Transverse colon (tissue), 3 donors: ENCODE measurements at regions not wholly inside any gene's neighbourhood (a gene's known extent, or its start where the extent isn't known, plus 50 kb on each side); places are given as distances from the start of the nearest gene placed in this dataset.
"Not testable (repeated sequence)": the region's sequence is repeated elsewhere in the genome, so short reads cannot be mapped to it uniquely, and the experiment has no call there.

ENCODE experiments used
- CTCF ChIP-seq, 5 experiments: fragments of 200-600 bp in 3 of 5; fragments of 450-650 bp in 2 of 5; sonication (generic) in 3 of 5; IDR thresholded peaks; 1 replicate in 2 of 5; 2 replicates in 3 of 5; pipeline ENCODE4 v1.5.1; 2016 to 2017; ENCODE audit warnings: antibody characterized with exemption in 5 of 5, inconsistent platforms in 3 of 5, mild to moderate bottlenecking in 2 of 5, moderate library complexity in 1 of 5
- EP300 ChIP-seq: sonication (generic); formaldehyde crosslinking; IDR thresholded peaks from one replicate; pipeline ENCODE4 v1.6.1; 2017; ENCODE audit warnings: antibody characterized with exemption, low read depth
- POLR2A ChIP-seq: fragments of 450-650 bp; IDR thresholded peaks from one replicate; pipeline ENCODE4 v1.6.1; 2016; ENCODE audit warnings: antibody characterized with exemption, mild to moderate bottlenecking, moderate library complexity

DNA sequence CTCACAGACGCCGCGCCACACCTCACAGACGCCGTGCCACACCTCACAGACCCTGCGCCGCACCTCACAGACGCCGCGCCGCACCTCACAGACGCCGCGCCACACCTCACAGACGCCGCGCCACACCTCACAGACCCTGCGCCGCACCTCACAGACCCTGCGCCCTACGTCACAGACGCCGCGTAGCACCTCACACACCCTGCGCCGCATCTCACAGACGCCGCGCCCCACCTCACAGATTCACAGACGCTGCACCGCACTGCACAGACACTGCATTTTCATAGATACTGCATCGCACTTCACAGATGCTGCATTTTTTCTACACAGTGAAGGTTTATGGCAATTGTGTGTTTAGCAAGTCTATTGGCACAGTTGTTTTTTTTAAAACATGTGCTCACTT lies 657.8 kb downstream of the TRIML1 start:
- not testable (repeated sequence) for TF ChIP-seq EP300; POLR2A; CTCF (IDR thresholded peaks at IDR 0.05)
